Osteocyte (in vitro differentiated cells): ENCODE measurements at regions not wholly inside any gene's neighbourhood (a gene's known extent, or its start where the extent isn't known, plus 50 kb on each side); places are given as distances from the start of the nearest gene placed in this dataset.
"Not testable (repeated sequence)": the region's sequence is repeated elsewhere in the genome, so short reads cannot be mapped to it uniquely, and the experiment has no call there.

Source experiments
- DNase-seq: peaks from one replicate; pipeline ENCODE4 v3.0.0; 2021; ENCODE audit warnings: mixed read lengths; ENCODE audit not compliant: unreplicated experiment; ENCODE audit errors: extremely low spot score
- H3K27ac Mint-ChIP-seq: one replicate; pipeline ENCODE4 v1.8.0; 2021; ENCODE audit warnings: mild to moderate bottlenecking, mixed read lengths; ENCODE audit not compliant: unreplicated experiment
- H3K27me3 Mint-ChIP-seq: one replicate; pipeline ENCODE4 v1.8.0; 2021; ENCODE audit warnings: mixed read lengths; ENCODE audit not compliant: unreplicated experiment
- H3K36me3 Mint-ChIP-seq: one replicate; pipeline ENCODE4 v1.8.0; 2021; ENCODE audit warnings: mixed read lengths; ENCODE audit not compliant: unreplicated experiment
- H3K4me1 Mint-ChIP-seq: one replicate; pipeline ENCODE4 v1.8.0; 2021; ENCODE audit warnings: mixed read lengths; ENCODE audit not compliant: unreplicated experiment
- H3K4me3 Mint-ChIP-seq: one replicate; pipeline ENCODE4 v1.8.0; 2021; ENCODE audit warnings: mild to moderate bottlenecking, moderate library complexity, mixed read lengths; ENCODE audit not compliant: unreplicated experiment
- H3K9me3 Mint-ChIP-seq: one replicate; pipeline ENCODE4 v1.8.0; 2021; ENCODE audit warnings: mixed read lengths; ENCODE audit not compliant: unreplicated experiment

GRCh38 chr21:10369289-10369688, 152.1 kb upstream of the TPTE start:
- H3K4me1 Mint-ChIP-seq, H3K4me3 Mint-ChIP-seq, H3K27me3 Mint-ChIP-seq, H3K9me3 Mint-ChIP-seq, H3K27ac Mint-ChIP-seq, DNase-seq, H3K36me3 Mint-ChIP-seq: not testable (repeated sequence)

DNA sequence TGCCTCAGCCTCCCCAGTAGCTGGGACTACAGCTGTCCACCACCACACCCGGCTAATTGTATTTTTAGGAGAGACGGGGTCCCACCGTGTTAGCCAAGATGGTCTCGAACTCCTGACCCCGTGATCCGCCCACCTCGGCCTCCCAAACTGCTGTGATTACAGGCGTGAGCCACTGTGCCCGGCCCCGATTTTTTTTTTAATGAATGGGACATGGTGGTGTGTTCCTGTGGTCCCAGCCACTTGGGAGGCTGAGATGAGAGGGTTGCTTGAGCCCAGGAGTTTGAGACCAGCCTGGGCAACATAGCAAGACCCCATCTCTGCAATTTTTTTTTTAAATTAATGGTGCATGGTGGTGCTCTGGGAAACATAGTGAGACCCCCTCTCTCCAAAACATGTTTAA, 143.6 kb upstream of the TPTE start:
- H3K36me3 Mint-ChIP-seq, H3K27me3 Mint-ChIP-seq, H3K4me3 Mint-ChIP-seq, H3K27ac Mint-ChIP-seq, DNase-seq, H3K4me1 Mint-ChIP-seq: not testable (repeated sequence)
- peaks cover 12% of the 10 kb centered on the region for H3K9me3 Mint-ChIP-seq

DNA sequence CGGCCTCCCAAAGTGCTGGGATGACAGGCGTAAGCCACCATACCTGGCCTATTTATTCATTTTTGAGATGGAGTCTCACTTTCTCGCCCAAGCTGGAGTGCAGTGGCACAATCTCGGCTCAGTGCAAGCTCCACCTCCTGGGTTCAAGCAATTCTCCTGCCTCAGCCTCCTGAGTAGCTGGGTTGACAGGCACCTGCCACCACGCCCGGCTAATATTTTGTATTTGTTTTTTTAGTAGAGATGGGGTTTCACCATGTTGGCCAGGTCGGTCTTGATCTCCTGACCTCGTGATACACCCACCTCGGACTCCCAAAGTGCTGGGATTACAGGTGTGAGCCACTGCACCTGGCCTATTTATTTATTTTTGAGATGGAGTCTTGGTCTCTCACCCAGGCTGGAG, 141.6 kb upstream of the TPTE start:
- H3K27ac Mint-ChIP-seq, H3K4me1 Mint-ChIP-seq, H3K4me3 Mint-ChIP-seq, H3K27me3 Mint-ChIP-seq, H3K36me3 Mint-ChIP-seq, DNase-seq: not testable (repeated sequence)
- H3K9me3 Mint-ChIP-seq: peaks cover 12% of the 10 kb centered on the region

DNA sequence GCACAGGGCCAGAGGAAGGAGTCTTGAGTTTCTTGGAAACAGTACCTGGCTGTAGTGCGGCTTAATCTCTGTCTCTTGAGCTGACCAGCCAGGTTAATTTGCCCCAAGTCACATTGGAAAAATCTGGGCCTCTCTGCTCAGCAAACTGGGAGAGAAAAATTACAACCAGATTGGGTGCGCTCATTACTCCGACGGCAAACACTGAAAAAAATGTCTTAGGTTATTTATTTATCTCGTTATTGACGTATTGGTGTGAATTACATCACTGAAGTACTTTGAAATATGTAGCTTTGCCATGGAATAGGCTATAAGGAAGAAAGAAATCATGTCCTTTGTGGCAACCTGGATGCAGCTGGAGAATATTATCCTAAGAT, 139.7 kb upstream of the TPTE start:
- H3K36me3 Mint-ChIP-seq, H3K9me3 Mint-ChIP-seq, H3K27me3 Mint-ChIP-seq, H3K4me1 Mint-ChIP-seq, H3K27ac Mint-ChIP-seq, H3K4me3 Mint-ChIP-seq: not testable (repeated sequence)
- DNase-seq: peak; percentile 2

DNA sequence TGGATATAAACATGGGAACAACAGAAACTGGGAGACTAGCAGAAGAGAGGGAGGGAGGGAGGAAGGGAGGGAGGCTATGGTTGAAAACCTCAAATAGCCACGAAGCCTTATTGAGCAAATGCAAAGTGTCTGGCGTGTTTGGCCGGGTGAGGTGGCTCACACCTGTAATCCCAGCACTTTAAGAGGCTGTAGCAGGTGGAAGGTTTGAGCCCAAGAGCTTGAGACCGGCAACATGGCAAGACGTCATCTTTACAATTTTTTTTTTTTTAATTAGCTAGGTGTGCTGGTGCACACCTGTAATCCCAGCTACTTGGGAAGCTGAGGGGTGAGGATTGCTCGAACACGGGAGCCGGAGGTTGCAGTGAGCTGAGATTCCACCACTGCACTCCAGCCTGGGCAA, 139.2 kb upstream of the TPTE start:
- H3K36me3 Mint-ChIP-seq, H3K4me1 Mint-ChIP-seq: not testable (repeated sequence)
- DNase-seq: peak; percentile 84

GRCh38 chr21:10382580-10382979, 138.8 kb upstream of the TPTE start:
- H3K27ac Mint-ChIP-seq, H3K36me3 Mint-ChIP-seq, H3K4me3 Mint-ChIP-seq, H3K27me3 Mint-ChIP-seq, H3K4me1 Mint-ChIP-seq, H3K9me3 Mint-ChIP-seq: not testable (repeated sequence)
- DNase-seq: peak; percentile 83

More for the DNA sequence above, 139.2 kb upstream of the TPTE start:
- H3K9me3 Mint-ChIP-seq, H3K27me3 Mint-ChIP-seq, H3K27ac Mint-ChIP-seq, H3K4me3 Mint-ChIP-seq: not testable (repeated sequence)

GRCh38 chr21:10383571-10383970, 137.8 kb upstream of the TPTE start:
- not testable (repeated sequence) for H3K9me3 Mint-ChIP-seq, H3K27me3 Mint-ChIP-seq, H3K27ac Mint-ChIP-seq, H3K36me3 Mint-ChIP-seq, H3K4me1 Mint-ChIP-seq, DNase-seq, H3K4me3 Mint-ChIP-seq

DNA sequence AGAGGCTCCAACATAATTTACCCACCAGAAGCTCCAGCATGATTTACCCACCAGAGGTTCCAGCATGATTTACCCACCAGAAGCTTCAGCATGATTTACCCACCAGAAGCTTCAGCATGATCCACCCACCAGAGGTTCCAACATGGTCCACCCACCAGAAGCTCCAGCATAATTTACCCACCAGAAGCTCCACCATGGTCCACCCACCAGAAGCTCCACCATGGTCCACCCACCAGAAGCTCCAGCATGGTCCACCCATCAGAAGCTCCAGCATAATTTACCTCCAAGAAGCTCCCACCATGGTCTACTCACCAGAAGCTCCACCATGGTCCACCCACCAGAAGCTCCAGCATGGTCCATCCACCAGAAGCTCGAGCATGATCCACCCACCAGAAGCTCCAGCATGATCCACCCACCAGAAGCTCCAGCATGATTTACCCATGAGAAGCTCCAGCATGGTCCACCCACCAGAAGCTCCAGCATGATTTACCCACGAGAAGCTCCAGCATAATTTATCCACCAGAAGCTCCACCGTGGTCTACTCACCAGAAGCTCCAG, 137.0 kb upstream of the TPTE start:
- not testable (repeated sequence) for H3K27me3 Mint-ChIP-seq, H3K36me3 Mint-ChIP-seq, H3K27ac Mint-ChIP-seq, DNase-seq, H3K9me3 Mint-ChIP-seq, H3K4me3 Mint-ChIP-seq, H3K4me1 Mint-ChIP-seq

GRCh38 chr21:10385202-10385601, 136.2 kb upstream of the TPTE start:
- not testable (repeated sequence) for H3K36me3 Mint-ChIP-seq, H3K9me3 Mint-ChIP-seq, H3K27ac Mint-ChIP-seq, H3K4me1 Mint-ChIP-seq, H3K27me3 Mint-ChIP-seq, H3K4me3 Mint-ChIP-seq
- peak; percentile 88 for DNase-seq

GRCh38 chr21:10385898-10386527, 135.4 kb upstream of the TPTE start:
- not testable (repeated sequence) for H3K27me3 Mint-ChIP-seq, H3K9me3 Mint-ChIP-seq, H3K4me1 Mint-ChIP-seq, H3K27ac Mint-ChIP-seq, H3K4me3 Mint-ChIP-seq, H3K36me3 Mint-ChIP-seq
- peak; percentile 88 for DNase-seq

- H3K9me3 Mint-ChIP-seq, DNase-seq, H3K27me3 Mint-ChIP-seq, H3K4me3 Mint-ChIP-seq, H3K36me3 Mint-ChIP-seq, H3K4me1 Mint-ChIP-seq, H3K27ac Mint-ChIP-seq: not testable (repeated sequence)
These were observed 133.5 kb upstream of the TPTE start for GRCh38 chr21:10387692-10388450.

DNA sequence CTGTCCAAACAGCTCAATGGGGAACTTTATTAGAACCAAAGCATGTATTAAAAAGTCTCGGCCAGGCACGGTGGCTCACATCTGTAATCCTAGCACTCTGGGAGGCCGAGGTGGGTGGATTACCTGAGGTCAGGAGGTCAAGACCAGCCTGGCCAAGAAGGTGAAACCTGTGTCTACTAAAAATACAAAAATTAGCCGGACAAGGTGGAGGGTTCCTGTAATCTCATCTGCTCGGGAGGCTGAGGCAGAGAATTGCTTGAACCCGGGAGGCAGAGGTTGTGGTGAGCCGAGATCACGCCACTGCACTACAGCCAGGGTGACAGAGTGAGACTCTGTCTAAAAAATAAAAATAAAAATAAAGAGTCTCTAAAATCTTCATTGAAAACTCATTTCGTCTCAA, 132.8 kb upstream of the TPTE start:
- not testable (repeated sequence) for H3K27ac Mint-ChIP-seq, H3K4me1 Mint-ChIP-seq, H3K9me3 Mint-ChIP-seq, H3K27me3 Mint-ChIP-seq, H3K36me3 Mint-ChIP-seq, H3K4me3 Mint-ChIP-seq
- DNase-seq: peak; percentile 86
